HL-60 (cell line): ENCODE measurements at regions not wholly inside any gene's neighbourhood (a gene's known extent, or its start where the extent isn't known, plus 50 kb on each side); places are given as distances from the start of the nearest gene placed in this dataset.
"Not testable (repeated sequence)": the region's sequence is repeated elsewhere in the genome, so short reads cannot be mapped to it uniquely, and the experiment has no call there.

Source experiments
- DNase-seq, 2 experiments: peaks; one replicate each; pipeline ENCODE4 v3.0.0-alpha.2; 2010 to 2020; ENCODE audit warnings: low read depth in 1 of 2, low spot score in 1 of 2
- H3K27ac ChIP-seq: fragments of 250-450 bp; sonication (Bioruptor Pico); replicated peaks from 2 replicates; pipeline ENCODE4 v1.5.1; 2020; ENCODE audit warnings: mild to moderate bottlenecking, moderate library complexity
- H3K27me3 ChIP-seq: fragments of 250-450 bp; sonication (Bioruptor Pico); 2 replicates; pipeline ENCODE4 v1.5.1; 2021; ENCODE audit warnings: mild to moderate bottlenecking, moderate library complexity; ENCODE audit not compliant: insufficient read depth, poor library complexity, severe bottlenecking
- H3K4me3 ChIP-seq: replicated peaks from 2 replicates; pipeline ENCODE4 v1.5.1; 2011; ENCODE audit warnings: mild to moderate bottlenecking, control low read depth, low read length; ENCODE audit not compliant: insufficient read depth
- GABPA ChIP-seq: IDR thresholded peaks from 2 replicates; pipeline ENCODE4 v1.6.1; 2012; ENCODE audit warnings: low read depth
- POLR2AphosphoS5 ChIP-seq: IDR thresholded peaks from 2 replicates; pipeline ENCODE4 v1.6.1; 2012; ENCODE audit warnings: low read depth
- REST ChIP-seq: IDR thresholded peaks from 2 replicates; pipeline ENCODE4 v1.6.1; 2012; ENCODE audit warnings: low read depth; ENCODE audit not compliant: insufficient replicate concordance
- SPI1 ChIP-seq: IDR thresholded peaks from 2 replicates; pipeline ENCODE4 v1.6.1; 2012; ENCODE audit warnings: low read depth, mild to moderate bottlenecking, borderline replicate concordance
- TF ChIP-seq, protein P1 (sequence below): IDR thresholded peaks from one replicate; pipeline ENCODE4 v1.5.1; 2011; ENCODE audit warnings: low read length, control low read depth, inconsistent platforms; ENCODE audit not compliant: insufficient read depth

GRCh38 chr12:47366157-47366556, 286.4 kb upstream of the AMIGO2 start:
- no peak overlapping the region for H3K27ac ChIP-seq
- TF ChIP-seq GABPA (no peak), POLR2AphosphoS5 (no peak), REST (no peak), SPI1 (no peak)
- TF ChIP-seq, protein P1, sequence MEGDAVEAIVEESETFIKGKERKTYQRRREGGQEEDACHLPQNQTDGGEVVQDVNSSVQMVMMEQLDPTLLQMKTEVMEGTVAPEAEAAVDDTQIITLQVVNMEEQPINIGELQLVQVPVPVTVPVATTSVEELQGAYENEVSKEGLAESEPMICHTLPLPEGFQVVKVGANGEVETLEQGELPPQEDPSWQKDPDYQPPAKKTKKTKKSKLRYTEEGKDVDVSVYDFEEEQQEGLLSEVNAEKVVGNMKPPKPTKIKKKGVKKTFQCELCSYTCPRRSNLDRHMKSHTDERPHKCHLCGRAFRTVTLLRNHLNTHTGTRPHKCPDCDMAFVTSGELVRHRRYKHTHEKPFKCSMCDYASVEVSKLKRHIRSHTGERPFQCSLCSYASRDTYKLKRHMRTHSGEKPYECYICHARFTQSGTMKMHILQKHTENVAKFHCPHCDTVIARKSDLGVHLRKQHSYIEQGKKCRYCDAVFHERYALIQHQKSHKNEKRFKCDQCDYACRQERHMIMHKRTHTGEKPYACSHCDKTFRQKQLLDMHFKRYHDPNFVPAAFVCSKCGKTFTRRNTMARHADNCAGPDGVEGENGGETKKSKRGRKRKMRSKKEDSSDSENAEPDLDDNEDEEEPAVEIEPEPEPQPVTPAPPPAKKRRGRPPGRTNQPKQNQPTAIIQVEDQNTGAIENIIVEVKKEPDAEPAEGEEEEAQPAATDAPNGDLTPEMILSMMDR = no peak
- H3K27me3 ChIP-seq = no peaks in the 10 kb centered on the region
- H3K4me3 ChIP-seq = no peak overlapping the region
- no peak for DNase-seq

GRCh38 chr12:47365443-47366076, 285.8 kb upstream of the AMIGO2 start:
- H3K4me3 ChIP-seq, H3K27ac ChIP-seq, H3K27me3 ChIP-seq, DNase-seq: not testable (repeated sequence)

DNA sequence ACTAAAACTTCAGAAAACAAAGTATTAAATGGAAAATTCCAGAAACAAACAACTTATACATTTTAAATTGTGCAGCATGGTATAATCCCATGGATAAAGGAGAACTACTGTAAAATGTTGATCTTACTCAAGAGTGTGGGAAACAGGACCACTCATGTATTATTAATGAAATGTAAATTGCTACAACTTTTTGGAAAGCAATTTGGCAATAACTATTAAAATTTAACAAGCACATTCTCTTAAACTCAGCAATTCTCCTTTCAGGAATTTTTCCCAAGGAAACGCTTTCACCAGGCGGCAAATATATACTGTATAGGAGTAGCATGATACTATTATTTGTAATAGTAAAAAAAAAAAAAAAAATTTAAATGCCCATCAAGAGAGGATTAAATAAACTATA, 284.5 kb upstream of the AMIGO2 start:
- DNase-seq = no peak
- H3K27me3 ChIP-seq = no peaks in the 10 kb centered on the region
- H3K4me3 ChIP-seq = no peak overlapping the region
- TF ChIP-seq SPI1 (no peak), POLR2AphosphoS5 (no peak), GABPA (no peak), REST (no peak)
- TF ChIP-seq, protein P1 = no peak
- H3K27ac ChIP-seq = no peak overlapping the region

GRCh38 chr12:47362126-47362705, 282.5 kb upstream of the AMIGO2 start:
- H3K4me3 ChIP-seq = no peak overlapping the region
- DNase-seq = no peak
- TF ChIP-seq GABPA (no peak), SPI1 (no peak), REST (no peak), POLR2AphosphoS5 (no peak)
- TF ChIP-seq, protein P1 = no peak
- no peak overlapping the region for H3K27ac ChIP-seq
- H3K27me3 ChIP-seq = no peaks in the 10 kb centered on the region
